Breast epithelium (tissue), 3 donors: ENCODE measurements at regions not wholly inside any gene's neighbourhood (a gene's known extent, or its start where the extent isn't known, plus 50 kb on each side); places are given as distances from the start of the nearest gene placed in this dataset.

Source experiments
- CTCF ChIP-seq, 3 donors: fragments of 450-650 bp; IDR thresholded peaks; one replicate each; pipeline ENCODE4 v1.5.1; 2016 to 2017; ENCODE audit warnings: antibody characterized with exemption in 3 of 3, mild to moderate bottlenecking in 3 of 3, moderate library complexity in 3 of 3
- POLR2A ChIP-seq: fragments of 450-650 bp; IDR thresholded peaks from one replicate; pipeline ENCODE4 v1.6.1; 2016; ENCODE audit warnings: antibody characterized with exemption, mild to moderate bottlenecking, moderate library complexity
- POLR2AphosphoS5 ChIP-seq, 3 donors: sonication (generic); formaldehyde crosslinking; IDR thresholded peaks; one replicate each; pipeline ENCODE4 v1.6.1; 2017; ENCODE audit warnings: antibody characterized with exemption in 3 of 3

- TF ChIP-seq CTCF (IDR thresholded peaks at IDR 0.05) (no peak), POLR2AphosphoS5 (IDR thresholded peaks at IDR 0.05) (no peak), POLR2A (no peak)
These were observed 60.9 kb downstream of the DLL1 start for GRCh38 chr6:170229851-170230519.
